ENCODE measurements at regions not wholly inside any gene's neighbourhood (a gene's known extent, or its start where the extent isn't known, plus 50 kb on each side); places are given as distances from the start of the nearest gene placed in this dataset.

DNA sequence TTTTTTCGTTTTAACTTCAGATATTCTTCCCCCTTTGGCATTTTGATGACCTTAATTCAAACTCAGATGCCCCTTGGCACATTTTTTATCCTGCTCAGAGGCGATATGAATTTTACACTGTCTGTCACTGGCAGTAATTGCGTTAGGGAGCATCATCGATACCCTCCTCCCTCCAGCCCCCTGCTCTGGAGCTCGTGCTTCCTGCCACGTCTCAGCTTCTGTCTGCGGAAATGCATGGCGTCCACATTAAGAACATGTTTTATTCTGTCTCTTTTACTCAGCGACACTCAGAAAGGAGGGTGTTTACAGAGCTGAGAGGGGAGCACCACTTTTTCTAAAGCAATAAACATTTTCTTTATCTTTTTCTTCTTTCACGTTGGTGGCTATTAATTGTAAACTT, 254.2 kb downstream of the EBLN2 start:
- Histone ChIP-seq H3K9me3 (no peaks in the 10 kb centered on the region), H3K27ac (ENCODE audit: low read length) (no peak overlapping the region), H3K27me3 (replicated peaks in 1 of 2; ENCODE audit: control insufficient read depth in 2 of 2, extremely low read depth in 1 of 2, insufficient read depth in 2 of 2, low read length in 1 of 2) (no peaks in the 10 kb centered on the region), H3K36me3 (ENCODE audit: control insufficient read depth in 2 of 2, extremely low read depth in 1 of 2, insufficient read depth in 1 of 2, low read length in 1 of 2) (no peaks in the 10 kb centered on the region), H3K4me3 (ENCODE audit: control insufficient read depth in 1 of 2, extremely low read depth in 1 of 2, low read length in 1 of 2) (no peak overlapping the region), H3K4me1 (ENCODE audit: control insufficient read depth in 1 of 2, extremely low read depth in 1 of 2, insufficient read depth in 2 of 2, low read length in 2 of 2) (no peaks in the 10 kb centered on the region)
- ChIA-PET POLR2A (no interaction called here), CTCF (no interaction called here)
- Mint-ChIP-seq H3K4me1 (no peaks in the 10 kb centered on the region), H3K27me3 (peaks cover 0 to 9% of the 10 kb centered on the region in 2 donors), H3K27ac (no peak overlapping the region), H3K4me3 (no peak overlapping the region), H3K9me3 (peaks cover 0 to under 1% (median 0%) of the 10 kb centered on the region in 3 donors), H3K36me3 (no peaks in the 10 kb centered on the region)
- DNase-seq (no peak), ATAC-seq (replicated peaks in 1 of 4) (no peak)
- 58% methylated on average over 5 of the region's 10 CpGs for WGBS (ENCODE audit: insufficient coverage)

DNA sequence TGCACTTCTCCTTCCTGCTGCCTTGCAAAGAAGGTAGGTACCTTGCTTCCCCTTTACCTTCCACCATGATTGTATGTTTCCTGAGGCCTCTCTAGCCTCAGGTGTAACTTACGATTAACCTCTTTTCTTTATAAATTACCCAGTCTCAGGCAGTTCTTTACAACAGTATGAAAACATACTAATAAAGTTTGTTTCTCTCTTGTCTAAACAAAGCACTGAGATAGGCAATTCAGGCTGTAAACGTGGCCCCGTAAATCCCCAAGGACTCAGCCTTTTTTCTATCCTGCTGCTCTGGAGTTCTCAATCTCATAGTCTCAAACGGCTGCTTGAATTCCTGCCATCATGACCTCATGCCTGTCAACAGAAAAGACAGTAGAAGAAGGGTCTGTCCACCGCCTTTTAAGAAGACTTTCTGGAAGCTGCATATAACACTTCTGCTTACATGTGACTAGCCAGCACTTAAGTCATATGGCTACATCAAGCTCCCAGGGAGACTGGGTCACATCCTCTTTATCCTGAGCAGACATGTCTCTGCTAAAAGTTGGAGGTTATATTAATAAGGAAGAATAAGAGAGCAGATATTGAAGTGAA, 257.8 kb downstream of the EBLN2 start:
- Mint-ChIP-seq H3K4me3 (no peak overlapping the region), H3K4me1 (no peaks in the 10 kb centered on the region), H3K27ac (no peak overlapping the region), H3K9me3 (peaks cover 0 to 7% (median 4%) of the 10 kb centered on the region in 3 donors), H3K36me3 (no peaks in the 10 kb centered on the region), H3K27me3 (peaks cover 0 to 4% of the 10 kb centered on the region in 2 donors)
- Histone ChIP-seq H3K27ac (ENCODE audit: low read length) (no peak overlapping the region), H3K36me3 (ENCODE audit: control insufficient read depth in 2 of 2, extremely low read depth in 1 of 2, insufficient read depth in 1 of 2, low read length in 1 of 2) (no peaks in the 10 kb centered on the region), H3K9me3 (no peaks in the 10 kb centered on the region), H3K4me1 (ENCODE audit: control insufficient read depth in 1 of 2, extremely low read depth in 1 of 2, insufficient read depth in 2 of 2, low read length in 2 of 2) (no peaks in the 10 kb centered on the region), H3K27me3 (replicated peaks in 1 of 2; ENCODE audit: control insufficient read depth in 2 of 2, extremely low read depth in 1 of 2, insufficient read depth in 2 of 2, low read length in 1 of 2) (no peaks in the 10 kb centered on the region), H3K4me3 (ENCODE audit: control insufficient read depth in 1 of 2, extremely low read depth in 1 of 2, low read length in 1 of 2) (no peak overlapping the region)
- DNase-seq (no peak), ATAC-seq (replicated peaks in 1 of 4) (no peak)
- POLR2A ChIA-PET = no interaction called here
- CTCF ChIA-PET = no interaction called here
- WGBS (ENCODE audit: insufficient coverage) = 64% methylated on average over 3 of the region's 5 CpGs

GRCh38 chr3:73321286-73321999, 260.0 kb downstream of the EBLN2 start:
- CTCF ChIA-PET = no interaction called here

DNA sequence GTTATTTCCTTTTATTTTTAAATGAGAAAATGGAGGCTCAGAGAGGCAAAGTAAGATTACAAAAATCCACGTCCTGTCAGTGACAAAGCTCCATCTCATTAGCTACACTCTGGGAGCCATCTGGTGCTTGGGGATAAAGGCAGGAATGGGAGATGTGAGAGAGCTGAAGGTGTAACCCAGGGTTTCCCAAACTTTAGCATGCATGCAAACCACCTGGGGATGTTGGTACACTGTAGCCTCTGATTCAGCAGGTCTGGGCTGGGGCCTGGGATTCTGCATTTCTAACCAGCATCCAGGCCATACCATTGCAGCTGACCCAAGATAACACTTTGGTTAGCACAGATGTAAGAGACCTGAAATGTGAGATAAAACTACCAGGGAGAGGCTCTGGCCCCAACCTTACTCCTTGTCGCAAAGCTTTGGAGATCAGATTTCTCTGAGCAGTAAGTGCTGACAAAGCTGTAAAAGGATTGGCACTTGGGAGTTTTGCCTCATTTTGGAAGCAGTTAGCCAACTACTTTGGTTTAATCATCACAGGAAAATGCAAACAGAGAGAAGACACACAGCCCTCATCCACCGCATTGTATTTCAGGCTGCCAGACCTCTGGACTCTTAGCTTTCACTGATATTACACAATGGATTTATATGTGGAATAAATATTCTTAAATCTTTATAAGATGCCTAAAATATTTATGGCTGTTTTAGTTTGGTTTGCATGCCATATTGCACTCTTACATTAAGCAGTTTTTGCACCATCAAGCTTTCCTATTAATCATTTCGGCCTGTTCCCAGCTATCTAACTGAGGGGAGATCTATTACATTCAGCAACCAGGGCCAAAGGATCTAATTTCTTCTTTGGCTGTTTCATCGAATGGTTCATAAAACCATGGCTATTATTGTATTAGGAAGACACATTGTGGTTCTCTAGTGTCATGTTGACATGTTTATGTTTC, 263.0 kb downstream of the EBLN2 start:
- Histone ChIP-seq H3K4me3 (ENCODE audit: control insufficient read depth in 1 of 2, extremely low read depth in 1 of 2, low read length in 1 of 2) (no peak overlapping the region), H3K9me3 (no peaks in the 10 kb centered on the region), H3K4me1 (ENCODE audit: control insufficient read depth in 1 of 2, extremely low read depth in 1 of 2, insufficient read depth in 2 of 2, low read length in 2 of 2) (no peaks in the 10 kb centered on the region), H3K36me3 (ENCODE audit: control insufficient read depth in 2 of 2, extremely low read depth in 1 of 2, insufficient read depth in 1 of 2, low read length in 1 of 2) (no peaks in the 10 kb centered on the region), H3K27ac (ENCODE audit: low read length) (no peak overlapping the region), H3K27me3 (replicated peaks in 1 of 2; ENCODE audit: control insufficient read depth in 2 of 2, extremely low read depth in 1 of 2, insufficient read depth in 2 of 2, low read length in 1 of 2) (no peaks in the 10 kb centered on the region)
- POLR2A ChIA-PET = no interaction called here
- no peak for ATAC-seq (replicated peaks in 1 of 4)
- H3K36me3 Mint-ChIP-seq = no peaks in the 10 kb centered on the region
- H3K27ac Mint-ChIP-seq = no peak overlapping the region
- peaks cover 1 to 3% of the 10 kb centered on the region in 2 donors for H3K27me3 Mint-ChIP-seq
- no peak for DNase-seq
- 58% methylated on average over 2 of the region's 5 CpGs for WGBS (ENCODE audit: insufficient coverage)
- H3K4me3 Mint-ChIP-seq = no peak overlapping the region
- H3K4me1 Mint-ChIP-seq = no peaks in the 10 kb centered on the region
- CTCF ChIA-PET = no interaction called here
- peaks cover 0 to 7% (median 4%) of the 10 kb centered on the region in 3 donors for H3K9me3 Mint-ChIP-seq

More at GRCh38 chr3:73321286-73321999, 260.0 kb downstream of the EBLN2 start:
- no peak overlapping the region for H3K4me3 ChIP-seq (ENCODE audit: control insufficient read depth in 1 of 2, extremely low read depth in 1 of 2, low read length in 1 of 2)
- Mint-ChIP-seq H3K4me1 (no peaks in the 10 kb centered on the region), H3K9me3 (peaks cover 0 to 7% (median 4%) of the 10 kb centered on the region in 3 donors), H3K27ac (no peak overlapping the region), H3K4me3 (no peak overlapping the region), H3K36me3 (no peaks in the 10 kb centered on the region), H3K27me3 (peaks cover 0 to 1% of the 10 kb centered on the region in 2 donors)
- no peaks in the 10 kb centered on the region for H3K36me3 ChIP-seq (ENCODE audit: control insufficient read depth in 2 of 2, extremely low read depth in 1 of 2, insufficient read depth in 1 of 2, low read length in 1 of 2)
- no peaks in the 10 kb centered on the region for H3K9me3 ChIP-seq
- H3K4me1 ChIP-seq (ENCODE audit: control insufficient read depth in 1 of 2, extremely low read depth in 1 of 2, insufficient read depth in 2 of 2, low read length in 2 of 2) = no peaks in the 10 kb centered on the region
- 33% methylated on average over 2 of the region's 8 CpGs for WGBS (ENCODE audit: insufficient coverage)
- ATAC-seq (replicated peaks in 1 of 4) (no peak), DNase-seq (no peak)
- POLR2A ChIA-PET = no interaction called here
- H3K27me3 ChIP-seq (replicated peaks in 1 of 2; ENCODE audit: control insufficient read depth in 2 of 2, extremely low read depth in 1 of 2, insufficient read depth in 2 of 2, low read length in 1 of 2) = no peaks in the 10 kb centered on the region
- H3K27ac ChIP-seq (ENCODE audit: low read length) = no peak overlapping the region

GRCh38 chr3:73326396-73326795, 264.9 kb downstream of the EBLN2 start:
- Histone ChIP-seq H3K36me3 (ENCODE audit: control insufficient read depth in 2 of 2, extremely low read depth in 1 of 2, insufficient read depth in 1 of 2, low read length in 1 of 2) (no peaks in the 10 kb centered on the region), H3K4me1 (ENCODE audit: control insufficient read depth in 1 of 2, extremely low read depth in 1 of 2, insufficient read depth in 2 of 2, low read length in 2 of 2) (no peaks in the 10 kb centered on the region), H3K27ac (ENCODE audit: low read length) (no peak overlapping the region), H3K27me3 (replicated peaks in 1 of 2; ENCODE audit: control insufficient read depth in 2 of 2, extremely low read depth in 1 of 2, insufficient read depth in 2 of 2, low read length in 1 of 2) (no peaks in the 10 kb centered on the region), H3K9me3 (no peaks in the 10 kb centered on the region), H3K4me3 (ENCODE audit: control insufficient read depth in 1 of 2, extremely low read depth in 1 of 2, low read length in 1 of 2) (no peak overlapping the region)
- Mint-ChIP-seq H3K4me3 (no peak overlapping the region), H3K36me3 (no peaks in the 10 kb centered on the region), H3K9me3 (peaks cover 0 to 7% (median 0%) of the 10 kb centered on the region in 3 donors), H3K4me1 (no peaks in the 10 kb centered on the region), H3K27me3 (peaks cover 1 to 3% of the 10 kb centered on the region in 2 donors), H3K27ac (no peak overlapping the region)
- 70% methylated on average over 2 of the region's 3 CpGs for WGBS (ENCODE audit: insufficient coverage)
- POLR2A ChIA-PET = no interaction called here
- CTCF ChIA-PET = no interaction called here
- DNase-seq (no peak), ATAC-seq (replicated peaks in 1 of 4) (no peak)

DNA sequence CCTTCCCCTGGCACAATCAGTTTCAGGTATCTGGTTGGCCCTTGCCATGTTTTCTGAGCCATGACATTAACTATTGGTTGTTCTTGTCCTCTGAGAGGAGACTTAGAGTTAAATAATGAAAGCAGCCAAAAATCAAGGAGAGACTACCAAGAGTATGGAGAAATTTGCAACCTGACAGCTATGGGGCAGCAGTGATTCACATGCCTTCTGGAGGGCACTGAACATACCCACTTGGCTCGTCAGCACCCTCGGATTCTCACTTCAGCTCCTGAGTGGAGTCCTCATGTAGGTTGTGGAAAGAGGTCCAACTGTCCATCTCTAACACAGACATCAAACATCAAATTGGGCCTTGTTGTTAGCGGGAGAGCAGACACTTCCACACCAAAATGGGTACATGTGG, 265.6 kb downstream of the EBLN2 start:
- Mint-ChIP-seq H3K27ac (no peak overlapping the region), H3K27me3 (peaks cover 1 to 3% of the 10 kb centered on the region in 2 donors), H3K36me3 (no peaks in the 10 kb centered on the region), H3K4me1 (no peaks in the 10 kb centered on the region), H3K9me3 (peaks cover 0 to 7% (median 0%) of the 10 kb centered on the region in 3 donors), H3K4me3 (no peak overlapping the region)
- Histone ChIP-seq H3K4me3 (ENCODE audit: control insufficient read depth in 1 of 2, extremely low read depth in 1 of 2, low read length in 1 of 2) (no peak overlapping the region), H3K27me3 (replicated peaks in 1 of 2; ENCODE audit: control insufficient read depth in 2 of 2, extremely low read depth in 1 of 2, insufficient read depth in 2 of 2, low read length in 1 of 2) (no peaks in the 10 kb centered on the region), H3K9me3 (no peaks in the 10 kb centered on the region), H3K4me1 (ENCODE audit: control insufficient read depth in 1 of 2, extremely low read depth in 1 of 2, insufficient read depth in 2 of 2, low read length in 2 of 2) (no peaks in the 10 kb centered on the region), H3K36me3 (ENCODE audit: control insufficient read depth in 2 of 2, extremely low read depth in 1 of 2, insufficient read depth in 1 of 2, low read length in 1 of 2) (no peaks in the 10 kb centered on the region), H3K27ac (ENCODE audit: low read length) (no peak overlapping the region)
- POLR2A ChIA-PET = no interaction called here
- CTCF ChIA-PET = no interaction called here
- WGBS (ENCODE audit: insufficient coverage) = no CpG with 5 or more reads among the region's 3 CpGs
- DNase-seq = no peak
- no peak for ATAC-seq (replicated peaks in 1 of 4)

Data from T-cell (primary cell).